Small intestine (tissue), 7 donors: ENCODE measurements at regions not wholly inside any gene's neighbourhood (a gene's known extent, or its start where the extent isn't known, plus 50 kb on each side); places are given as distances from the start of the nearest gene placed in this dataset.
A peak's percentile ranks its signal among the peaks of the same experiment; 100 is the strongest.

Source experiments
- DNase-seq, 2 donors: peaks; one replicate each; pipeline versions ENCODE4 v3.0.0 to v3.0.0-alpha.2; 2013
- FAIRE-seq: peaks from 2 replicates; lab custom pipeline; 2012; peaks lifted over from hg19 to GRCh38; lab: Jason Lieb, UNC
- H3K27ac ChIP-seq, 3 donors: one replicate each; pipeline ENCODE4 v1.5.1; 2013; ENCODE audit warnings: low read length in 2 of 3, mild to moderate bottlenecking in 2 of 3, control low read depth in 1 of 3, inconsistent platforms in 1 of 3, low read depth in 1 of 3, moderate library complexity in 1 of 3
- H3K27me3 ChIP-seq, 3 donors: one replicate each; pipeline ENCODE4 v1.6.1; 2013; ENCODE audit warnings: low read length in 3 of 3, inconsistent platforms in 1 of 3; ENCODE audit not compliant: control insufficient read depth in 3 of 3, insufficient read depth in 3 of 3
- H3K36me3 ChIP-seq, 3 donors: one replicate each; pipeline ENCODE4 v1.6.1; 2013; ENCODE audit warnings: low read length in 3 of 3, inconsistent platforms in 1 of 3, low read depth in 1 of 3, mild to moderate bottlenecking in 1 of 3, moderate library complexity in 1 of 3; ENCODE audit not compliant: control insufficient read depth in 3 of 3, insufficient read depth in 2 of 3
- H3K4me1 ChIP-seq, 3 donors: one replicate each; pipeline ENCODE4 v1.6.1; 2013; ENCODE audit warnings: low read length in 2 of 3, inconsistent platforms in 1 of 3, low read depth in 1 of 3, mild to moderate bottlenecking in 1 of 3, moderate library complexity in 1 of 3; ENCODE audit not compliant: control insufficient read depth in 3 of 3, insufficient read depth in 2 of 3
- H3K4me3 ChIP-seq, 3 donors: one replicate each; pipeline ENCODE4 v1.5.1; 2013; ENCODE audit warnings: low read length in 3 of 3, control low read depth in 1 of 3, inconsistent platforms in 1 of 3, low read depth in 1 of 3, mild to moderate bottlenecking in 1 of 3, moderate library complexity in 1 of 3
- H3K9me3 ChIP-seq, 2 donors: one replicate each; pipeline ENCODE4 v1.6.1; 2013; ENCODE audit warnings: low read depth in 1 of 2, low read length in 1 of 2; ENCODE audit not compliant: control insufficient read depth in 2 of 2, insufficient read depth in 1 of 2
- WGBS, 3 donors: extraction: QIAGEN DNeasy Blood & Tissue Kit; methylation state at CpG; one replicate each; pipeline ENCODE4 v1.1.7; 2013; 5-methylcytosine and 5-hydroxymethylcytosine counted together
- donor health status: healthy with polysubstance abuse.
- donor health status: control.
- donor health status: control.
- donor health status: Bipolar disorder and iron deficiency.
- donor health status: healthy.

- Histone ChIP-seq H3K27me3 (no peaks in the 10 kb centered on the region), H3K9me3 (no peaks in the 10 kb centered on the region), H3K4me3 (no peak overlapping the region), H3K4me1 (no peaks in the 10 kb centered on the region), H3K36me3 (no peaks in the 10 kb centered on the region), H3K27ac (no peak overlapping the region)
- 77 to 92% (median 79%) methylated on average over 2 of the region's 2 CpGs for WGBS, 3 donors
- no peak for FAIRE-seq
- DNase-seq: no peak
These were observed 718.0 kb downstream of the UTRN start for GRCh38 chr6:145003145-145003544.

- DNase-seq (no peak), FAIRE-seq (no peak)
- Histone ChIP-seq H3K36me3 (no peaks in the 10 kb centered on the region), H3K9me3 (no peaks in the 10 kb centered on the region), H3K27me3 (no peaks in the 10 kb centered on the region), H3K27ac (no peak overlapping the region), H3K4me1 (no peaks in the 10 kb centered on the region), H3K4me3 (no peak overlapping the region)
- 90 to 94% (median 93%) methylated on average over 6 of the region's 6 CpGs for WGBS, 3 donors
These were observed 721.8 kb downstream of the UTRN start for GRCh38 chr6:145006914-145007313.

- 80 to 83% (median 83%) methylated on average over 3 of the region's 3 CpGs for WGBS, 3 donors
- no peak overlapping the region for H3K4me3 ChIP-seq
- DNase-seq (no peak), FAIRE-seq (no peak)
- H3K27me3 ChIP-seq: no peaks in the 10 kb centered on the region
- H3K27ac ChIP-seq: no peak overlapping the region
- no peaks in the 10 kb centered on the region for H3K9me3 ChIP-seq
- H3K36me3 ChIP-seq: no peaks in the 10 kb centered on the region
- no peaks in the 10 kb centered on the region for H3K4me1 ChIP-seq
These were observed 723.6 kb downstream of the UTRN start for GRCh38 chr6:145008715-145009114.

GRCh38 chr6:145009711-145010110 lies 724.6 kb downstream of the UTRN start:
- Histone ChIP-seq H3K27me3 (no peaks in the 10 kb centered on the region), H3K9me3 (no peaks in the 10 kb centered on the region), H3K36me3 (no peaks in the 10 kb centered on the region), H3K27ac (no peak overlapping the region), H3K4me3 (no peak overlapping the region), H3K4me1 (no peaks in the 10 kb centered on the region)
- DNase-seq: no peak
- FAIRE-seq: no peak

- no peak for DNase-seq
- no peak overlapping the region for H3K27ac ChIP-seq
- no peaks in the 10 kb centered on the region for H3K4me1 ChIP-seq
- no peaks in the 10 kb centered on the region for H3K27me3 ChIP-seq
- H3K36me3 ChIP-seq: no peaks in the 10 kb centered on the region
- FAIRE-seq: no peak
- H3K4me3 ChIP-seq: no peak overlapping the region
- H3K9me3 ChIP-seq: no peaks in the 10 kb centered on the region
- WGBS, 3 donors: 64 to 71% (median 71%) methylated on average over 5 of the region's 5 CpGs
These were observed 723.2 kb downstream of the EPM2A start for GRCh38 chr6:145012039-145012662.

- Histone ChIP-seq H3K4me3 (no peak overlapping the region), H3K4me1 (no peaks in the 10 kb centered on the region), H3K27me3 (no peaks in the 10 kb centered on the region), H3K9me3 (no peaks in the 10 kb centered on the region), H3K36me3 (no peaks in the 10 kb centered on the region), H3K27ac (no peak overlapping the region)
- WGBS, 3 donors: 78 to 95% (median 88%) methylated on average over 2 of the region's 2 CpGs
- FAIRE-seq (no peak), DNase-seq (peak in 1 of 2 donors; percentile 8)
These were observed 719.4 kb downstream of the EPM2A start for GRCh38 chr6:145015739-145016558.

- H3K27ac ChIP-seq: no peak overlapping the region
- H3K9me3 ChIP-seq: no peaks in the 10 kb centered on the region
- FAIRE-seq (no peak), DNase-seq (no peak)
- H3K4me3 ChIP-seq: no peak overlapping the region
- no peaks in the 10 kb centered on the region for H3K4me1 ChIP-seq
- H3K36me3 ChIP-seq: no peaks in the 10 kb centered on the region
- no peaks in the 10 kb centered on the region for H3K27me3 ChIP-seq
These were observed 718.3 kb downstream of the EPM2A start for GRCh38 chr6:145017051-145017450.

GRCh38 chr6:145017516-145017915 lies 717.8 kb downstream of the EPM2A start:
- Histone ChIP-seq H3K27me3 (no peaks in the 10 kb centered on the region), H3K4me3 (no peak overlapping the region), H3K27ac (no peak overlapping the region), H3K4me1 (no peaks in the 10 kb centered on the region), H3K9me3 (no peaks in the 10 kb centered on the region), H3K36me3 (no peaks in the 10 kb centered on the region)
- WGBS, 3 donors: 72 to 87% (median 75%) methylated on average over 4 of the region's 4 CpGs
- no peak for DNase-seq
- FAIRE-seq: no peak
